Caco-2 (cell line): ENCODE measurements at regions not wholly inside any gene's neighbourhood (a gene's known extent, or its start where the extent isn't known, plus 50 kb on each side); places are given as distances from the start of the nearest gene placed in this dataset.
"Not testable (repeated sequence)": the region's sequence is repeated elsewhere in the genome, so short reads cannot be mapped to it uniquely, and the experiment has no call there.

Experiments used
- BruUV-seq: library from RNA; stranded (reverse); fragments of 400-500 nt; replicated peaks from 2 replicates; lab custom pipeline; 2021; lab: Mats Ljungman, UMichigan
- CTCF ChIA-PET: fragments of 300-600 bp; sonication (Branson Sonifier 250); formaldehyde crosslinking; loops from one replicate; lab custom pipeline; 2022; ENCODE audit warnings: antibody characterized with exemption; lab: Charles Lee
- POLR2A ChIA-PET: fragments of 300-600 bp; sonication (Branson Sonifier 250); formaldehyde crosslinking; loops from one replicate; lab custom pipeline; 2022; ENCODE audit warnings: antibody characterized with exemption; lab: Charles Lee
- DNase-seq, 2 experiments: peaks; one replicate each; pipeline versions ENCODE4 v3.0.0 to v3.0.0-alpha.2; 2020 to 2022
- H3K27me3 ChIP-seq: replicated peaks from 2 replicates; pipeline ENCODE4 v1.6.0; 2011; ENCODE audit warnings: low read length; ENCODE audit not compliant: control insufficient read depth, insufficient read depth
- H3K36me3 ChIP-seq: 2 replicates; pipeline ENCODE4 v1.5.1; 2011; ENCODE audit warnings: low read length; ENCODE audit not compliant: control insufficient read depth, insufficient read depth
- H3K4me1 ChIP-seq: fragments of 250-450 bp; sonication (Bioruptor Pico); 2 replicates; pipeline ENCODE4 v1.5.1; 2020; ENCODE audit warnings: mild to moderate bottlenecking
- H3K4me3 ChIP-seq: 2 replicates; pipeline ENCODE4 v1.5.1; 2011; ENCODE audit warnings: low read depth, mild to moderate bottlenecking, control low read depth, low read length
- H3K9me3 ChIP-seq: fragments of 250-450 bp; sonication (Bioruptor Pico); 2 replicates; pipeline ENCODE4 v1.5.1; 2020; ENCODE audit warnings: mild to moderate bottlenecking, moderate library complexity
- H3K27ac Mint-ChIP-seq: one replicate; pipeline ENCODE4 v1.8.0; 2022; ENCODE audit warnings: mixed read lengths; ENCODE audit not compliant: unreplicated experiment
- H3K27me3 Mint-ChIP-seq: one replicate; pipeline ENCODE4 v1.8.0; 2022; ENCODE audit warnings: mixed read lengths; ENCODE audit not compliant: insufficient read depth, unreplicated experiment
- H3K36me3 Mint-ChIP-seq: one replicate; pipeline ENCODE4 v1.8.0; 2022; ENCODE audit warnings: mild to moderate bottlenecking, mixed read lengths; ENCODE audit not compliant: insufficient read depth, unreplicated experiment
- H3K4me1 Mint-ChIP-seq: one replicate; pipeline ENCODE4 v1.8.0; 2022; ENCODE audit warnings: low read depth, mixed read lengths; ENCODE audit not compliant: unreplicated experiment
- H3K4me3 Mint-ChIP-seq: one replicate; pipeline ENCODE4 v1.8.0; 2022; ENCODE audit warnings: mild to moderate bottlenecking, moderate library complexity, mixed read lengths; ENCODE audit not compliant: unreplicated experiment
- H3K9me3 Mint-ChIP-seq: one replicate; pipeline ENCODE4 v1.8.0; 2022; ENCODE audit warnings: mixed read lengths; ENCODE audit not compliant: unreplicated experiment
- intact Hi-C: fragments of 100-400 bp; cut with micrococcal nuclease; formaldehyde crosslinking; loops from one replicate; pipeline ENCODE4 v1.10.0; 2022; ENCODE audit not compliant: unreplicated experiment
- TF ChIP-seq, protein P1 (sequence below), 2 experiments: fragments of 200-600 bp in 1 of 2; IDR thresholded peaks; 1 replicate in 1 of 2; 2 replicates in 1 of 2; pipeline versions ENCODE4 v1.5.1 to v1.8.0; 2011 to 2022; ENCODE audit warnings: antibody characterized with exemption in 1 of 2, control low read depth in 1 of 2, inconsistent platforms in 1 of 2, low read depth in 1 of 2, low read length in 1 of 2, mild to moderate bottlenecking in 1 of 2, moderate library complexity in 1 of 2; ENCODE audit not compliant: insufficient read depth in 1 of 2, severe bottlenecking in 1 of 2, unreplicated experiment in 1 of 2

DNA sequence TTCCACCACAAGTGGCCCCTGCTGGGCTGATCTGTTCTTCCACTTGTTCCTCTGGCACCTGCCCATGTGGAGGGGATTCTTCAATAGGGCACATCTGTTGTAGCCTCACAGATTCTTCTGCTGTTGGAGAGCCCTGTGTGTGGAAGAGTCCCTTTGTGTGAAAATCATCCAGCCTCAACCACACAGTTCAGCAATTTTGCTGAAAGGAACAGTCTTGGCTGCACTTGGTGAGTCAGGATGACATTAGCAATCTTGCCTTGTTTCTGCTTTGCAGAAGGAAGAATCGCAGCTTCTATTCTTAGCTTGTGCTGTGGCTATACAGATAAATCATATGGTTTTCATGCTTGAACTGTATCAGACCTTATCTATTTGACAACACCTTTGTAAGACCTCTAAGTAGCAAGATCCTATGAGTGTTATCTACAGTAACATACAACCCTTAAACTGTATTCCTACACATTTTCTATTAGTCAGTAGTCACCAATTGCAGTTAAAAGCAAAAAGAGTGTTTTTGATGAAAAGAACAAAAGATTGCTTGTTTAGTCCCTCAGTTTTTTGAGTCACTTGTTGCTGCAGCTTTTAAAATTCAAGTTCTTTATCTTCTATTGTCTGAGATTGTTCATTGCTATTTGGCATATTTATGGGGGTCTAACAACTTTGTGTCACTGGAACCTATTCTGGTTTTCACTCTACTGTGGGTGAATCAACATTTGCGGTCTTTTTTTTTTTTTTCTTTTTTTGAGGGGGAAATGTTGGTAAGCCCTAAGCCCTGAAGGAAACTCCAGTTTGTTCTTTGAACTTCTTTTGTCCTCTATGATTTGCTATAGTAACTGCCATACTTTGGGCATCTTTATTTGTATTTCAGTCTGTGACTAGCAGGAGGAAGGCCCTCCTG, 231.6 kb downstream of the TFAP2B start:
- Histone ChIP-seq H3K27me3 (no peaks in the 10 kb centered on the region), H3K36me3 (no peaks in the 10 kb centered on the region), H3K9me3 (no peaks in the 10 kb centered on the region), H3K4me1 (no peaks in the 10 kb centered on the region), H3K4me3 (no peak overlapping the region)
- H3K27me3 Mint-ChIP-seq, result no peaks in the 10 kb centered on the region
- POLR2A ChIA-PET, result no interaction called here
- no peak overlapping the region for H3K27ac Mint-ChIP-seq
- TF ChIP-seq, protein P1, sequence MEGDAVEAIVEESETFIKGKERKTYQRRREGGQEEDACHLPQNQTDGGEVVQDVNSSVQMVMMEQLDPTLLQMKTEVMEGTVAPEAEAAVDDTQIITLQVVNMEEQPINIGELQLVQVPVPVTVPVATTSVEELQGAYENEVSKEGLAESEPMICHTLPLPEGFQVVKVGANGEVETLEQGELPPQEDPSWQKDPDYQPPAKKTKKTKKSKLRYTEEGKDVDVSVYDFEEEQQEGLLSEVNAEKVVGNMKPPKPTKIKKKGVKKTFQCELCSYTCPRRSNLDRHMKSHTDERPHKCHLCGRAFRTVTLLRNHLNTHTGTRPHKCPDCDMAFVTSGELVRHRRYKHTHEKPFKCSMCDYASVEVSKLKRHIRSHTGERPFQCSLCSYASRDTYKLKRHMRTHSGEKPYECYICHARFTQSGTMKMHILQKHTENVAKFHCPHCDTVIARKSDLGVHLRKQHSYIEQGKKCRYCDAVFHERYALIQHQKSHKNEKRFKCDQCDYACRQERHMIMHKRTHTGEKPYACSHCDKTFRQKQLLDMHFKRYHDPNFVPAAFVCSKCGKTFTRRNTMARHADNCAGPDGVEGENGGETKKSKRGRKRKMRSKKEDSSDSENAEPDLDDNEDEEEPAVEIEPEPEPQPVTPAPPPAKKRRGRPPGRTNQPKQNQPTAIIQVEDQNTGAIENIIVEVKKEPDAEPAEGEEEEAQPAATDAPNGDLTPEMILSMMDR (IDR thresholded peaks at IDR 0.05; ENCODE audit: insufficient read depth in 1 of 2, low read depth in 1 of 2, low read length in 1 of 2, severe bottlenecking in 1 of 2, unreplicated experiment in 1 of 2), result no peak
- intact Hi-C loops, result no loop called here
- no TSS peak for BruUV-seq
- H3K9me3 Mint-ChIP-seq, result no peaks in the 10 kb centered on the region
- no peaks in the 10 kb centered on the region for H3K36me3 Mint-ChIP-seq
- H3K4me1 Mint-ChIP-seq, result no peaks in the 10 kb centered on the region
- DNase-seq, result no peak
- CTCF ChIA-PET, result interaction anchor here (0.5 kb wide), 1 partner anchor 49 kb away, joined by 3 read pairs; no protein-coding TSS in a partner anchor
- H3K4me3 Mint-ChIP-seq, result no peak overlapping the region

DNA sequence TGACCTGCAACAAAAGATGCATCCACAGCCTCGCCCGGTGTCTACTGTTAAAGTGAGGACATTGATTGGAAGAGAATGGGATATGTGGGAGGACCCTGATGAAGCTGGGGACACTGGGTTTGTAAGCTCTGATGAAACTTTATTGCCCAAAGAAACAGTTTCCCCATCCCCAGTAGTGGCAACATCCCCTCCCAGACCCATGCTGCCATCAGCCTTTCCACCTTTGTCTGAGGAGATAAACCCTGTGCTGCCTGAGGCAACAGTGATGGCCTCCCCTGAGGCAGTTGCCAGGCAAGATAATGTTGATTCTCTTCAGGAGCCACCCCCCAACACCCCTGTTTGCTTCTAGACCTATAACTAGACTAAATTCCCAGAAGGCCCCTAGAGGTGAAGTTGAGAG, 234.0 kb downstream of the TFAP2B start:
- intact Hi-C loops, H3K27me3 Mint-ChIP-seq, H3K9me3 Mint-ChIP-seq, DNase-seq, POLR2A ChIA-PET, H3K36me3 Mint-ChIP-seq, H3K4me3 ChIP-seq, H3K36me3 ChIP-seq, H3K27me3 ChIP-seq, BruUV-seq, H3K27ac Mint-ChIP-seq, H3K4me1 Mint-ChIP-seq, H3K9me3 ChIP-seq, H3K4me3 Mint-ChIP-seq, H3K4me1 ChIP-seq, CTCF ChIA-PET: not testable (repeated sequence)

DNA sequence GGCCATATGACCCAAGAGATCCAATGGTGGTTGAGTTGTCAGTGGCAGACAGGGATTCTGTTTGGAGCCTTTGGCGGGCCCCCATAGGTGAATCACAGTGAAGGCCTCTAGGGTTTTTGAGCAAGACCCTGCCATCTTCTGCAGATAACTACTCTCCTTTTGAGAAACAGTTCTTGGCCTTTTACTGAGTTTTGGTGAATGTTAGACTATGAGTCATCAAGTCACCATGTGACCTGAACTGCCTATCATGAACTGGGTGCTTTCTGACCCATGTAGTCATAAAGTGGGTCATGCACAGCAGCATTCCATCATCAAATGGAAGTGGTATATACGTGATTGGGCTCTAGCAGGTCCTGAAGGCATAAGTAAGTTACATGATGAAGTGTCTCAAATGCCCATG, 236.6 kb downstream of the TFAP2B start:
- H3K4me3 Mint-ChIP-seq, BruUV-seq, POLR2A ChIA-PET, H3K4me3 ChIP-seq, CTCF ChIA-PET, H3K9me3 ChIP-seq, H3K4me1 Mint-ChIP-seq, H3K36me3 Mint-ChIP-seq, DNase-seq, H3K4me1 ChIP-seq, intact Hi-C loops, H3K27me3 Mint-ChIP-seq, H3K27ac Mint-ChIP-seq, H3K9me3 Mint-ChIP-seq, H3K36me3 ChIP-seq, H3K27me3 ChIP-seq: not testable (repeated sequence)

DNA sequence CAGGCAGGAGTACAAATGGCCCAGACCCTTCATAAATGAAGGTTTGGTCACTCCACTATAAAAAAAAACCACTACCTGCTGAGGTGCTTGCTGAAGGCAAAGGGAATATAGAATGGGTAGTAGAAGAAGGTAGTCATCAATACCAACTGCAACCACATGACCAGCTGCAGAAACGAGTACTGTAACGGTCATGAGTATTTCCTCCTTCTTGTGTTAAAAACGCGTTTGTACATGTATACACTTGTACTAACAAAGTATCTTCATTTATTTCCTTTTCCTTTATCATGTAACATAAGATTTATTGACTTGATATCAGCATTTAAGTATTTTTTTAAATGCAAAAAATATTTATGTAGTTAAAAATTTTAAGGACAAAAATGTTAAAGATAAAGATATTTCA, 238.6 kb downstream of the TFAP2B start:
- H3K9me3 Mint-ChIP-seq, result no peaks in the 10 kb centered on the region
- H3K9me3 ChIP-seq, result no peaks in the 10 kb centered on the region
- H3K36me3 Mint-ChIP-seq, result no peaks in the 10 kb centered on the region
- no peak overlapping the region for H3K4me3 ChIP-seq
- intact Hi-C loops, result no loop called here
- no peak for DNase-seq
- TF ChIP-seq, protein P1 (IDR thresholded peaks at IDR 0.05; ENCODE audit: insufficient read depth in 1 of 2, low read depth in 1 of 2, low read length in 1 of 2, severe bottlenecking in 1 of 2, unreplicated experiment in 1 of 2), result no peak
- BruUV-seq, result no TSS peak
- H3K4me1 Mint-ChIP-seq, result no peaks in the 10 kb centered on the region
- no peaks in the 10 kb centered on the region for H3K36me3 ChIP-seq
- no peaks in the 10 kb centered on the region for H3K4me1 ChIP-seq
- POLR2A ChIA-PET, result no interaction called here
- no peak overlapping the region for H3K4me3 Mint-ChIP-seq
- no peaks in the 10 kb centered on the region for H3K27me3 Mint-ChIP-seq
- CTCF ChIA-PET, result no interaction called here
- H3K27me3 ChIP-seq, result no peaks in the 10 kb centered on the region
- H3K27ac Mint-ChIP-seq, result no peak overlapping the region
